ENCODE measurements at regions not wholly inside any gene's neighbourhood (a gene's known extent, or its start where the extent isn't known, plus 50 kb on each side); places are given as distances from the start of the nearest gene placed in this dataset.
A peak's percentile ranks its signal among the peaks of the same experiment; 100 is the strongest.
"Not testable (repeated sequence)": the region's sequence is repeated elsewhere in the genome, so short reads cannot be mapped to it uniquely, and the experiment has no call there.

GRCh38 chr19:28605501-28606268 lies 607.3 kb downstream of the UQCRFS1 start:
- DNase-seq, result no peak

GRCh38 chr19:28603453-28603852 lies 609.5 kb downstream of the UQCRFS1 start:
- no peak for DNase-seq

- DNase-seq, result no peak
Measured at GRCh38 chr19:28602675-28603298, 610.2 kb downstream of the UQCRFS1 start.

- no peak for DNase-seq
Measured at GRCh38 chr19:28601723-28602440, 611.1 kb downstream of the UQCRFS1 start.

GRCh38 chr19:28598861-28599260 lies 614.1 kb downstream of the UQCRFS1 start:
- DNase-seq, result no peak

GRCh38 chr19:28596561-28597071 lies 616.3 kb downstream of the UQCRFS1 start:
- DNase-seq, result no peak

- DNase-seq, result no peak
Measured at GRCh38 chr19:28595722-28596480, 617.0 kb downstream of the UQCRFS1 start.

GRCh38 chr19:28594737-28595136 lies 618.2 kb downstream of the UQCRFS1 start:
- no peak for DNase-seq

GRCh38 chr19:28589991-28590411 lies 623.0 kb downstream of the UQCRFS1 start:
- DNase-seq, result not testable (repeated sequence)

GRCh38 chr19:28586474-28586873 lies 626.5 kb downstream of the UQCRFS1 start:
- DNase-seq, result no peak

- no peak for DNase-seq
Measured at GRCh38 chr19:28585796-28586195, 627.2 kb downstream of the UQCRFS1 start.

- DNase-seq, result no peak
Measured at GRCh38 chr19:28583713-28584112, 629.2 kb downstream of the UQCRFS1 start.

GRCh38 chr19:28583242-28583641 lies 629.7 kb downstream of the UQCRFS1 start:
- DNase-seq, result no peak

- DNase-seq, result no peak
Measured at GRCh38 chr19:28582796-28583195, 630.2 kb downstream of the UQCRFS1 start.

GRCh38 chr19:28582344-28582743 lies 630.6 kb downstream of the UQCRFS1 start:
- no peak for DNase-seq

- no peak for DNase-seq
Measured at GRCh38 chr19:28581468-28581770, 631.5 kb downstream of the UQCRFS1 start.

GRCh38 chr19:28578786-28579505 lies 634.0 kb downstream of the UQCRFS1 start:
- no peak for DNase-seq

- DNase-seq, result no peak
Measured at GRCh38 chr19:28578208-28578607, 634.7 kb downstream of the UQCRFS1 start.

- no peak for DNase-seq
Measured at GRCh38 chr19:28577666-28578065, 635.3 kb downstream of the UQCRFS1 start.

GRCh38 chr19:28577233-28577632 lies 635.7 kb downstream of the UQCRFS1 start:
- DNase-seq, result peak in 9 of 58 donors; percentile 1 to 13 (median 11)

GRCh38 chr19:28575816-28576215 lies 637.1 kb downstream of the UQCRFS1 start:
- DNase-seq, result no peak

Data from anterior cingulate cortex (tissue), 58 donors.